ENCODE measurements at regions not wholly inside any gene's neighbourhood (a gene's known extent, or its start where the extent isn't known, plus 50 kb on each side); places are given as distances from the start of the nearest gene placed in this dataset.

DNA sequence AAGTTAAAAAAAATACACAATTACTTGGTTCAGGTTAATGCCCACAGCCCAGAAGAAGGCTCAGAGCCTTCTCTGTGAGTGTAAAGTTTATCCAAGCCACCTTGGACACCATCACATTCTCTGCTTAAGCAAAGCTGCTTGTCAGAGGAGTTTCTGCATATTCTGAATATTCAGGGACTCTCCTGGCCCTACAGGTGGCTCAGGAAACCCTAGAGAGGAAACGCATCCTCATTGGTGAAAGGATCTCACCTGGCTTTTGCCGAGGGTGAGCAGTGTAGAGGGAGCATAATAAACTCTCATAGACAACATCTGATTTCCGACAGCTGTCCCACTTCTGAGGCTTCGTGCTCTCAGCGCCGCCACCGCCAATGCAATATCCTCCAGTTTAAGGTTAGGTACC lies 239.9 kb upstream of the TSHZ3 start:
- no peaks in the 10 kb centered on the region for H3K9me3 Mint-ChIP-seq
- no peaks in the 10 kb centered on the region for H3K4me1 Mint-ChIP-seq
- H3K4me3 Mint-ChIP-seq, result no peak overlapping the region
- no peak overlapping the region for H3K27ac Mint-ChIP-seq
- DNase-seq, result no peak
- TF ChIP-seq, protein P1, sequence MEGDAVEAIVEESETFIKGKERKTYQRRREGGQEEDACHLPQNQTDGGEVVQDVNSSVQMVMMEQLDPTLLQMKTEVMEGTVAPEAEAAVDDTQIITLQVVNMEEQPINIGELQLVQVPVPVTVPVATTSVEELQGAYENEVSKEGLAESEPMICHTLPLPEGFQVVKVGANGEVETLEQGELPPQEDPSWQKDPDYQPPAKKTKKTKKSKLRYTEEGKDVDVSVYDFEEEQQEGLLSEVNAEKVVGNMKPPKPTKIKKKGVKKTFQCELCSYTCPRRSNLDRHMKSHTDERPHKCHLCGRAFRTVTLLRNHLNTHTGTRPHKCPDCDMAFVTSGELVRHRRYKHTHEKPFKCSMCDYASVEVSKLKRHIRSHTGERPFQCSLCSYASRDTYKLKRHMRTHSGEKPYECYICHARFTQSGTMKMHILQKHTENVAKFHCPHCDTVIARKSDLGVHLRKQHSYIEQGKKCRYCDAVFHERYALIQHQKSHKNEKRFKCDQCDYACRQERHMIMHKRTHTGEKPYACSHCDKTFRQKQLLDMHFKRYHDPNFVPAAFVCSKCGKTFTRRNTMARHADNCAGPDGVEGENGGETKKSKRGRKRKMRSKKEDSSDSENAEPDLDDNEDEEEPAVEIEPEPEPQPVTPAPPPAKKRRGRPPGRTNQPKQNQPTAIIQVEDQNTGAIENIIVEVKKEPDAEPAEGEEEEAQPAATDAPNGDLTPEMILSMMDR (IDR thresholded peaks at IDR 0.05), result no peak
- peaks cover 16% of the 10 kb centered on the region for H3K27me3 Mint-ChIP-seq (ENCODE audit: low read depth, poor library complexity)
- no peaks in the 10 kb centered on the region for H3K36me3 Mint-ChIP-seq (ENCODE audit: low read depth)

DNA sequence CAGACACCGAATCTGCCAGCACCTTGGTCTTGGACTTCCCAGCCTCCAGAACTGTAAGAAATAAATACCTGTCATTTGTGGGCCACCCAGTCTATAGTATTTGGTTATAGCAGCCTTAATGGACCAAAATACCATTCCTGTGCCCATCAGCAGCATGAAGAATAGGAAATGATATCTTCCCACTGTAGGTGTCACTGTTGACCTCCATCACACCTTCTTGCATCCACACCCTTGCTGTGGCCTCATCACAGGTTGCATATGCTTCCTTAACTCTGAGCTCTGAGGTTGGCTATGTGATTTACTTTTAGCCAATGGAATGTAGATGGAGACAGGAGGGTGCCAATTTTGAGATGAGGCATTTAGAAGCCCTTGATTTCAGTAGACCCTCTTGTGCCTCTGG lies 242.0 kb upstream of the TSHZ3 start:
- H3K4me1 Mint-ChIP-seq, result no peaks in the 10 kb centered on the region
- H3K9me3 Mint-ChIP-seq, result no peaks in the 10 kb centered on the region
- H3K27me3 Mint-ChIP-seq (ENCODE audit: low read depth, poor library complexity), result peaks cover 21% of the 10 kb centered on the region
- no peak for DNase-seq
- no peak overlapping the region for H3K4me3 Mint-ChIP-seq
- TF ChIP-seq, protein P1 (IDR thresholded peaks at IDR 0.05), result no peak
- H3K27ac Mint-ChIP-seq, result no peak overlapping the region
- H3K36me3 Mint-ChIP-seq (ENCODE audit: low read depth), result no peaks in the 10 kb centered on the region

DNA sequence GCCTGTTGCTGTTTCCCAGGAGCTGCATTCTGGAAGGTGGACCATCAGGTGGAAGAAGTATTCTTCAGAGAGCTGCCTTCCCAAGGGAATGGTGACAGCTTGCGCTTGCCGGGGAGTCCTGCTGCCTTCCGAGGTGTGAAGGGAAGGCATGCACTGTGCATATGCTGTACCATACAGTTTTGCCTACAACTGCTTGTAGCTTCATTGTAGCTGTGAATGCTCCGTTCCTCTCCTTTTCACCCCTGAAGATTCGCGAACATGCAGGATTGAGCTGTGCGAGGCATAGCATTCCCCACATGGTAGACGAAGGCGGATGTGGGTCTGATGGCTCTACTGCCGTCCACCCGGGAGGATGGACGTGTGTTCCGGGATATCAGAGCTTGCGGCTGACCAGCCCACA lies 243.2 kb upstream of the TSHZ3 start:
- no peak for DNase-seq
- Mint-ChIP-seq H3K27me3 (ENCODE audit: low read depth, poor library complexity) (peaks cover 21% of the 10 kb centered on the region), H3K4me3 (no peak overlapping the region), H3K36me3 (ENCODE audit: low read depth) (no peaks in the 10 kb centered on the region), H3K27ac (no peak overlapping the region), H3K4me1 (no peaks in the 10 kb centered on the region), H3K9me3 (no peaks in the 10 kb centered on the region)
- TF ChIP-seq, protein P1 (IDR thresholded peaks at IDR 0.05), result no peak

DNA sequence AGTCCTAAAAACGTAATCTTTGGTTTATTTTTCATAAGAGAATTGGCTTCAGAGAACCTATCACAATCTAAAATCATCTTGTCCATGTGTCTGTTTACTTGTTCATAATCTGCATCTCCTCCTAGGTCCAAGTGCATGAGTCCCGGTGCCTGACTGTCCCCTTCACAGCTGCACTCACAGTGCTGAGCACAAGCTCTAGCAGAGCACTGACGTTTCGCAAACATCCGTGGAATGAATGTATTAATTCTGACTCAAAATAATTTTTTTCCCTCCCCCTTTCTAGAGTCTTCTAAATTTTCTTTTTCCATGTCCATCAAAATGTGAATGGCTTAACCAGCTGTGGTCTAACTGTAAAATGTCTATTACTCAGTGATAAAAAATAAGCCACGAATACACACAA lies 245.5 kb upstream of the TSHZ3 start:
- no peaks in the 10 kb centered on the region for H3K4me1 Mint-ChIP-seq
- no peak for DNase-seq
- TF ChIP-seq, protein P1 (IDR thresholded peaks at IDR 0.05), result no peak
- no peaks in the 10 kb centered on the region for H3K36me3 Mint-ChIP-seq (ENCODE audit: low read depth)
- H3K27me3 Mint-ChIP-seq (ENCODE audit: low read depth, poor library complexity), result peaks cover 18% of the 10 kb centered on the region
- H3K4me3 Mint-ChIP-seq, result no peak overlapping the region
- H3K27ac Mint-ChIP-seq, result no peak overlapping the region
- no peaks in the 10 kb centered on the region for H3K9me3 Mint-ChIP-seq

DNA sequence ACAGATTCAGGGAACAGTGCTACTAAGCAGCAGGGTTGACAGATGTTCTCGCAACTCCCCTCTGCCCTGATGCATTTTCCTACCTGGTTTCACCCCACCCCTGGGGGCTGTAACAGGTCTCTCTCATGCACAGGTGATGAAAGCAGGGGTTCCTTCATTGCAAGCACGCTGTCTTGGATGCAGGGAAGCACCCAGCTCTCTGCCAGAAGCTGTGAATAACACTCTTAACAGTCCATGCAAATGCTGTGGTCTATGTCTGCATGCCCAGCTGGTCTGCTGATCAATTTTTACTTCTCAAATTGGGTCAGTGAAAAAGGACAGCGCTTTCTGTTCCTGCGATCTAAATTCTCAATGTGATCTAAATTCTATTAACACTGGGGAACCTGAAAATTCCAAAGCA lies 246.3 kb upstream of the TSHZ3 start:
- Mint-ChIP-seq H3K9me3 (no peaks in the 10 kb centered on the region), H3K27me3 (ENCODE audit: low read depth, poor library complexity) (peaks cover 18% of the 10 kb centered on the region), H3K4me3 (no peak overlapping the region), H3K4me1 (no peaks in the 10 kb centered on the region), H3K27ac (no peak overlapping the region), H3K36me3 (ENCODE audit: low read depth) (no peaks in the 10 kb centered on the region)
- TF ChIP-seq, protein P1 (IDR thresholded peaks at IDR 0.05), result no peak
- no peak for DNase-seq

DNA sequence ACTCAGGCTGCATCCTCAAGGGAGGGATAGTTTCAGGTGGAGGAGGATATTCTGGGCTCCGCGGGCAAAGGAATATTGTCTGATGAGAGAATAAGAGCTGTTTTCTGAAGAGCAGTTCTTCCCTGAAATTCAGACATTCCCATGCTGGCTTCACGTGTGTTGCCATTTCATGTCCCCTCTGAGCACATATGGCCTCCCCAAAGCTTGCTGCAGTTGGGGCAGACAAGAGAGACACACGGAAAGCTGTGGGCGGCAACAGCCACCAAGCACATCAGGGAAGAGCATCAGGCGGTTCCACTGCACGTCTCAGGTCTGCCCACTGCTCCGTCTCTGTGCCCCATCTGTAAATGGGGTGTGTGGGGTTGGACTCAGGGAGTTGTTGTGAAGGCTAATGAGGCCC lies 247.5 kb upstream of the TSHZ3 start:
- peaks cover 13% of the 10 kb centered on the region for H3K27me3 Mint-ChIP-seq (ENCODE audit: low read depth, poor library complexity)
- TF ChIP-seq, protein P1 (IDR thresholded peaks at IDR 0.05), result no peak
- no peak overlapping the region for H3K27ac Mint-ChIP-seq
- no peak for DNase-seq
- no peaks in the 10 kb centered on the region for H3K9me3 Mint-ChIP-seq
- no peaks in the 10 kb centered on the region for H3K36me3 Mint-ChIP-seq (ENCODE audit: low read depth)
- no peak overlapping the region for H3K4me3 Mint-ChIP-seq
- H3K4me1 Mint-ChIP-seq, result no peaks in the 10 kb centered on the region

All from nephron progenitor cell (in vitro differentiated cells).